Parathyroid adenoma (tissue), 2 donors: ENCODE measurements at regions not wholly inside any gene's neighbourhood (a gene's known extent, or its start where the extent isn't known, plus 50 kb on each side); places are given as distances from the start of the nearest gene placed in this dataset.

Experiments used
- H2AFZ ChIP-seq: fragments of 300-600 bp; sonication (generic); one replicate; pipeline ENCODE4 v1.7.0; 2017; ENCODE audit warnings: antibody characterized with exemption, mild to moderate bottlenecking
- H3K27ac ChIP-seq: fragments of 300-600 bp; sonication (generic); one replicate; pipeline ENCODE4 v1.7.0; 2017
- H3K27me3 ChIP-seq: fragments of 300-600 bp; sonication (generic); one replicate; pipeline ENCODE4 v1.7.0; 2017; ENCODE audit warnings: low read length; ENCODE audit not compliant: control insufficient read depth, insufficient read depth
- H3K36me3 ChIP-seq: fragments of 300-600 bp; sonication (generic); one replicate; pipeline ENCODE4 v1.7.0; 2017; ENCODE audit warnings: low read length; ENCODE audit not compliant: control insufficient read depth, insufficient read depth
- H3K4me1 ChIP-seq: fragments of 300-600 bp; sonication (generic); one replicate; pipeline ENCODE4 v1.7.0; 2017; ENCODE audit warnings: control low read depth
- H3K4me2 ChIP-seq: fragments of 300-600 bp; sonication (generic); one replicate; pipeline ENCODE4 v1.7.0; 2017; ENCODE audit warnings: low read length
- H3K4me3 ChIP-seq: fragments of 300-600 bp; sonication (generic); one replicate; pipeline ENCODE4 v1.7.0; 2017; ENCODE audit warnings: low read depth, low read length
- H3K79me2 ChIP-seq: fragments of 300-600 bp; sonication (generic); one replicate; pipeline ENCODE4 v1.7.0; 2017; ENCODE audit warnings: control low read depth
- H3K9ac ChIP-seq: fragments of 300-600 bp; sonication (generic); one replicate; pipeline ENCODE4 v1.7.0; 2017; ENCODE audit warnings: mild to moderate bottlenecking
- H3K9me3 ChIP-seq: fragments of 300-600 bp; sonication (generic); one replicate; pipeline ENCODE4 v1.7.0; 2017; ENCODE audit warnings: low read length; ENCODE audit not compliant: control insufficient read depth
- CTCF ChIP-seq: fragments of 300-600 bp; sonication (generic); IDR thresholded peaks from one replicate; pipeline ENCODE4 v1.7.0; 2017; ENCODE audit warnings: antibody characterized with exemption, mild to moderate bottlenecking
- donor health status: primary hyperparathyroidism.

GRCh38 chr17:73768691-73769090 lies 124.4 kb upstream of the SDK2 start:
- TF ChIP-seq CTCF, result no peak
- H3K9ac ChIP-seq, result no peak overlapping the region
- H3K27ac ChIP-seq, result no peak overlapping the region

GRCh38 chr17:73769479-73769878 lies 125.2 kb upstream of the SDK2 start:
- no peaks in the 10 kb centered on the region for H3K9me3 ChIP-seq
- TF ChIP-seq CTCF, result no peak
- H3K36me3 ChIP-seq, result no peaks in the 10 kb centered on the region
- H3K27me3 ChIP-seq, result no peaks in the 10 kb centered on the region
- no peak overlapping the region for H3K4me2 ChIP-seq
- no peak overlapping the region for H2AFZ ChIP-seq
- no peaks in the 10 kb centered on the region for H3K4me1 ChIP-seq
- H3K4me3 ChIP-seq, result no peak overlapping the region
- no peak overlapping the region for H3K27ac ChIP-seq
- no peak overlapping the region for H3K9ac ChIP-seq
- H3K79me2 ChIP-seq, result no peaks in the 10 kb centered on the region

More at GRCh38 chr17:73768691-73769090, 124.4 kb upstream of the SDK2 start:
- Histone ChIP-seq H3K4me2 (no peak overlapping the region), H3K4me3 (no peak overlapping the region), H3K4me1 (no peaks in the 10 kb centered on the region), H3K9me3 (no peaks in the 10 kb centered on the region), H3K36me3 (no peaks in the 10 kb centered on the region), H3K79me2 (no peaks in the 10 kb centered on the region), H3K27me3 (no peaks in the 10 kb centered on the region), H2AFZ (no peak overlapping the region)

- Histone ChIP-seq H2AFZ (no peak overlapping the region), H3K27me3 (no peaks in the 10 kb centered on the region), H3K4me2 (no peak overlapping the region), H3K4me3 (no peak overlapping the region), H3K27ac (no peak overlapping the region), H3K4me1 (no peaks in the 10 kb centered on the region), H3K36me3 (no peaks in the 10 kb centered on the region), H3K9me3 (no peaks in the 10 kb centered on the region), H3K9ac (no peak overlapping the region), H3K79me2 (no peaks in the 10 kb centered on the region)
- no peak for TF ChIP-seq CTCF
These were observed 126.0 kb upstream of the SDK2 start for GRCh38 chr17:73770115-73770848.

GRCh38 chr17:73770849-73771229 lies 126.6 kb upstream of the SDK2 start:
- H3K4me1 ChIP-seq, result no peaks in the 10 kb centered on the region
- H2AFZ ChIP-seq, result no peak overlapping the region
- H3K79me2 ChIP-seq, result no peaks in the 10 kb centered on the region
- TF ChIP-seq CTCF, result no peak
- no peaks in the 10 kb centered on the region for H3K27me3 ChIP-seq
- no peak overlapping the region for H3K4me3 ChIP-seq
- no peak overlapping the region for H3K27ac ChIP-seq
- no peak overlapping the region for H3K9ac ChIP-seq
- H3K36me3 ChIP-seq, result no peaks in the 10 kb centered on the region
- no peaks in the 10 kb centered on the region for H3K9me3 ChIP-seq
- no peak overlapping the region for H3K4me2 ChIP-seq

GRCh38 chr17:73772107-73772705 lies 128.0 kb upstream of the SDK2 start:
- Histone ChIP-seq H3K36me3 (no peaks in the 10 kb centered on the region), H3K27me3 (no peaks in the 10 kb centered on the region), H3K79me2 (no peaks in the 10 kb centered on the region), H3K4me1 (no peaks in the 10 kb centered on the region), H3K4me3 (no peak overlapping the region), H3K9me3 (no peaks in the 10 kb centered on the region), H2AFZ (no peak overlapping the region), H3K27ac (no peak overlapping the region), H3K4me2 (no peak overlapping the region), H3K9ac (no peak overlapping the region)
- no peak for TF ChIP-seq CTCF
